NCI-H2029 (cell line): ENCODE measurements at regions not wholly inside any gene's neighbourhood (a gene's known extent, or its start where the extent isn't known, plus 50 kb on each side); places are given as distances from the start of the nearest gene placed in this dataset.

ENCODE experiments used
- DNase-seq: peaks from one replicate; lab custom pipeline; 2025; lab: John Stamatoyannopoulos, UW

DNA sequence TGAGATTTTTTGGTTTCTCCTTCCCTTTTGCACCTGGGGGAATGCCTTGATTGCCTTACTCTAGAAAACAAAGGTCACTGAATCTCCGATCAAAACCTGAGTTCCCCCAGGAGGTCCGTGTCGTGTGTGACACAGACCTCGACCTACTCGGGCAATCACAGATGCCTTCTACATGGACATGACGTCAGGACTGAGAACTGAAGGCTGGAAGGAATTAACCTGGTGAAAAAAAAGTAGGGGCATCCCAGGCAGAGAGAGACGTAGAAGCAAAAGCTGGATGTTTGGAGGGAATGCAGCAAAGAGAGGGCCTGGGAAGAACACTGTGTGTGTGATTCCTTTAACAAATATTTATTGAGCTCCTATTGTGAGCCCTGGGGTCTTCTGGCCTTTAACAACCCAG lies 178.0 kb downstream of the PRDM2 start:
- no peak for DNase-seq

GRCh38 chr1:13878451-13878850 lies 178.5 kb downstream of the PRDM2 start:
- DNase-seq = no peak

GRCh38 chr1:13881385-13882088 lies 181.5 kb downstream of the PRDM2 start:
- no peak for DNase-seq

GRCh38 chr1:13888351-13888986 lies 188.5 kb downstream of the PRDM2 start:
- DNase-seq = no peak

GRCh38 chr1:13889495-13889894 lies 189.5 kb downstream of the PRDM2 start:
- no peak for DNase-seq

DNA sequence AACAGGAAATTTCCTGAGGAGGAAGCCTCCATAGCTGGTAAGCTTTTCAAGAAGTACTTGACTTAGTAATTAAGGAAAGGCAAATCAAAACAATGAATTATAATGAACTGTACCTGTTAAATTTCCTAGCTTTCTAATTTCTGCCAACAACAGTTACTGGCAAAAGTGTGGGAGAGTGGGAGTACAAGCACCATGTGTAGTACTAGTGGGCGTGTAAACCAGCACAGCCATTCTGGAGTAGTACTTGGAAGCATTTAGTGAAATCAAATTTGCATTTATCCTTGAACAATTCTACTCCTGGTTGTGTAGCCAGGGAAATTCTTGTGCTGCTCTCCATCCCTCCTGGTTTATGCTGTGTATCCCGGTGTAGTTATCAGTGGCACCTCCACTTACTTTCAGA lies 190.8 kb downstream of the PRDM2 start:
- no peak for DNase-seq

DNA sequence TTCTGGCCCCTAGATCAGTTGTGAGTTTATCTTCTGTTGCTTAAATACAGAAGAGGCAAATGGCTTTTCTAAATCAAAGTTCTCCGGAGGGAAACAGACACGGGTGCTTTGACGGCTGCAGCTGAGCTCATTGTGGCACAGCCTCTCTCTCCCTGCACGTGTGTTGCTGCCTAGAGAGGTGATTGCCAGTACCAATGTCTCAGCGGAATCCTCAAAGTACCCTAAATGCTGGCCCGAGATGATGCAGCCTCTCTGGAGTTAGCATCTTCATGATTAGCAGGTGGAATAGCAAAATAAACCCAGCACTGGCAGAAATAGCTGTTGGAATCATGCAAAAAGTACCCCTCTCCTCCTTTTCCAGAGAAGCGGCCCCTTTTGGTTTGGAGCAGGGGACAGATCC lies 192.2 kb downstream of the PRDM2 start:
- no peak for DNase-seq

- no peak for DNase-seq
Observed at GRCh38 chr1:13892671-13893325, 192.8 kb downstream of the PRDM2 start.

DNA sequence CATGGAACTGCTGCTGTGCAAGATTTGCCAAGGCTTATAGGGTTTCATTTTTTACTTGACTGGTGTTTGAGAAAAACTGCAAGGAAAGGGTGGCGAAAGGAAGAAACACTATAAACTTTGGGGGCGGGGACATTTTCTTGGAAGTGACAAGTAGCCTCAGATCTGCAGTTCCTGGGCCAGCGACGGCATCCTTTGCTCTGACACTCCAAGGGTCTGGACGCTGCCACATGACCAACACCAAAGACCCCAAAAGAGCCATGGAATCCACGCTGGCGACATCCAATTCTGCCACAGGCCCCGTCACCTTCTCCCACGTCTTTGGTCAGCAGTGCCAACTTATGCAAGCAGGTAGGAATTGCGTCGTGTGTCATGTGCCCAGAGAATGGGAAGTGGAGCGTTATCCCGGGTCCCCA lies 193.4 kb downstream of the PRDM2 start:
- no peak for DNase-seq

DNA sequence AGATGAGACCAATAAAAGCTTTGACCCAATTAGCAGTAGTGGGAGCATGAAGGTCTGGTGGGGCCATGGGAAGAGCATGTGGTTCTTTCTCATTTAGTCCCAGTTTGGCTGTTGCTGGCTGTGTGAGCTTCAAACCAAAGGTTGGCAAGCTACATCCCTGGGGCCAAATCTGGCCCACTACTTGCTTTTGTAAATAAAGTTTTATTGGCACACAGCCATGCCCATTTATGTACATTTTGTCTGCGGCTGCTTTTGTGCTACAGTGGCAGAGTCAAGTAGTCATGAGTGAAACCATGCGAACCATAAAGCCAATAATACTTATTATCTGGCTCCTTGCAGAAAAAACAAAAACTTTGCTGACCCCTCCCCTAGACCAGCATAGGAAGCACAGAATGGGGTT lies 196.9 kb downstream of the PRDM2 start:
- DNase-seq = no peak

DNA sequence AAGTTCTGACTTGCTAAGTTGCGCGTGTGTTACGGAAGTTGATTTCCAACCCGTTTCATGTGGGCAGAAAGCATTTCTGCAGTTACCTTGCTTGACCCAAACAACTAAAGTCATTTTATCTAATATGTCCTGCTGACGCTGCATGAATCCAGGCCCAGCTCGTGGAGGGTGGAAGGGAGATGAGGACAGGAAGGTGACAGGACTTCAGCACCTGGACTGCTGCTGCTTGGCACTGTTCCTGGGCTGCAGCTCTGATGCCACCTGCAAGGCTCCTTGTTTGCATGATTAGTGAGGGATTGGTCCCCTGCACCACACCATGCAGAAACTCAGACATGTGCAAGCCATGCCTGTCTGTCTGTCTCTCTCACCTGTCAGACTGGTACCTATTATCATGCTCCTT lies 198.4 kb downstream of the PRDM2 start:
- DNase-seq = peak; percentile 19

DNA sequence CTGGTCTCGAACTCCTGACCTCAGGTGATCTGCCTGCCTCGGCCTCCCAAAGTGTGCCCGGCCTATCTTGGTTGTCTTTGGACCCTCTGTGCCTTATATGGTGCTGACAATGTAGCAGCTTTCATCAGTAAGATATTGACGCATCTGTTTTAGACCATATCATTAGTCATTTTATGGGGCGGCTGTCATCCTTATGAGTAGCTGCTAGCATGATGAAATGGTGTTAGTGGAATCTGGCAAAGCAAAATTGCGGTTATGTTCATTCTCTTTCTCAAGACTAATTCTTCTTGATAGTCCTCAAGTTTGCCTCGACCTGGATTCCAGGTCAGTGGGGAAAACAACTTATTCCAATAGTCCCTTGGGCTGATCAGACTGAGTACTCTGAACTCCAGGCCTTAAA lies 199.9 kb downstream of the PRDM2 start:
- no peak for DNase-seq

GRCh38 chr1:13900583-13900982 lies 200.6 kb downstream of the PRDM2 start:
- DNase-seq = no peak

DNA sequence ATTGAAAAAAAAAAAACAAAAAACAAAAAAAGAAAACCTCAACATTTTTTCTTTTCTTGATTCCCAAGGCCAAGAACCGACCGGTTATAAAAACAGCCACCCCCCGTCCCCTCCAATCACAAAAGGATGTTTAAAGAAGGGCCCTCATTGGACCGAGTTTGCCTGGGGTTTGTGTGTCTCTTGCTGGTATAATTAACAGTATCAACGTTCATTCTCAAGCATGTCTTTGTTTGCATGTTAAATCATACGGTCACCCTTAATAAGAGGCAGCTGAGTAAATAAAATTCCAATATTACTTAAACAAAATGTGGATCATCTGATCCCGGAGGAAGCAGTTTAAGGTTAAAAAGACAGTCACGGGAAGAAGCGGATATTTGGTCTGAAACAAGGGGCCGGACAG lies 201.1 kb downstream of the PRDM2 start:
- peak; percentile 60 for DNase-seq

- no peak for DNase-seq
Observed at GRCh38 chr1:13901597-13901996, 201.6 kb downstream of the PRDM2 start.

DNA sequence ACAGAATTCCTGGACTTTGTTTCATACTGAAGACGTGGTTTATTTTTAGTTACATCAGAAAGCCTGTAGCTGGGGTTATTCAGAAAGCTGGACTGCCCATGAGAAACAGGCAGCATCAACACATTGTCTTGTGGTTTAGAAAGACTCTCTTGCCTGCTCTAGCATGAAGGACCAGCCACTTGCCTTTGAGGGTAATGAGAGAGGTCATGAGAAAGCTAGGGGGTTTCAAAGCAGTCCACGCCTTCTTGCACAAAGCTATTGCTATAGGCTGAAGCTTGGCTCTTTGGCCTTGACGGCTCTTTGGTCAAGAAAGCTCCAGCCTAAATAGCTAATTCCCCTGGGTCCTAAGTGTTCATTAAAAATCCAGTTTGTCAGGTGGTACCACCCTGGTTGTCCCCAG lies 208.1 kb downstream of the PRDM2 start:
- no peak for DNase-seq

- no peak for DNase-seq
Observed at GRCh38 chr1:13911697-13912619, 212.0 kb downstream of the PRDM2 start.

DNA sequence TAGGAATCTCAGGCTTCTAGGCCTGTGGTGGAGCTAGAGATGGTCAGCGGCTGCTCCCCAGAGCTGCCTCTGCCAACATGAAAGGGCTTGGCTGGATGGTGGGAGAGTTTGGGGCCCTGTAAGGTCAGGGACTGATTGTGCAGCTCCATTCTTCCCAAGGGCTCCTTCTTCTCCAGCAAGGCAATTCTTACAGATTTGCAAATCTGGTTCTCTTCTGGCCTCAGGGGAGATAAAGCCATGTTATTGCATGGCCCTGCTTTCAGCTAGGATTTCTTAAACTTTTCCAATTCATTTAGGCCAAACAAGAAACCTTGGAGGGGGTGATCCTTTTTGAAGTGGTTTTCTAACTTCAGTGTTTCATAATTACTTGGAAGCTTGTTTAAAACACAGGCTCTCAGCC lies 213.4 kb downstream of the PRDM2 start:
- DNase-seq = no peak

GRCh38 chr1:13916530-13916929 lies 216.5 kb downstream of the PRDM2 start:
- DNase-seq = no peak

- DNase-seq = no peak
Observed at GRCh38 chr1:13917607-13918006, 217.6 kb downstream of the PRDM2 start.

DNA sequence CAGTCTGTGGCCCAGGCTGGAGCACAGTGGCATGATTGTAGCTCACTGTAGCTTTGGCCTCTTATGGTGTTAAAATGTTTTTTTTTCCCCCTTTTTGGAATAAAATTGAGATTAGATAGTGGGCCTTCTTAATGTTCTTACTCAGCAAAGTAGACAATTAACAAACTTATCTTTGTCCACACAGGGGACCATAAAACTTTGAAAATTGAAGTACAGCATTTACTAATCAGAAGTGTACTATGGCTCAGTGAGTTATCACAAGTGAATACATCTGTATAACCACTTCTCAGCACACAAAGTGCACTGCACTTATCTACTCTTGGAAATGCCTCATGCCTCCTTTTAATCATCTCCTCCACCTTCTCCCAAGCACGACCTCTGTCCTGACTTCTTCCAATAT lies 218.9 kb downstream of the PRDM2 start:
- DNase-seq = no peak

GRCh38 chr1:13921190-13921589 lies 221.2 kb downstream of the PRDM2 start:
- no peak for DNase-seq
